H9 (cell line): ENCODE measurements at regions not wholly inside any gene's neighbourhood (a gene's known extent, or its start where the extent isn't known, plus 50 kb on each side); places are given as distances from the start of the nearest gene placed in this dataset.

Source experiments
- DNase-seq: peaks from one replicate; pipeline ENCODE4 v3.0.0-alpha.2; 2017
- H2AFZ ChIP-seq: one replicate; pipeline ENCODE4 v1.6.1; 2013; ENCODE audit warnings: mild to moderate bottlenecking, low read length, control low read depth, moderate library complexity
- H2AK5ac ChIP-seq: 2 replicates; pipeline ENCODE4 v1.6.1; 2013; ENCODE audit warnings: low read length, control low read depth, mixed read lengths; ENCODE audit not compliant: insufficient read length
- H2BK120ac ChIP-seq: one replicate; pipeline ENCODE4 v1.6.1; 2013; ENCODE audit warnings: low read depth, mild to moderate bottlenecking, low read length, control low read depth, inconsistent platforms; ENCODE audit not compliant: poor library complexity, severe bottlenecking
- H2BK12ac ChIP-seq: 2 replicates; pipeline ENCODE4 v1.6.1; 2013; ENCODE audit warnings: low read length, control low read depth, mixed read lengths, low read depth; ENCODE audit not compliant: insufficient read length
- H2BK15ac ChIP-seq: 2 replicates; pipeline ENCODE4 v1.6.1; 2013; ENCODE audit warnings: low read depth, low read length, control low read depth
- H2BK20ac ChIP-seq: one replicate; pipeline ENCODE4 v1.6.1; 2013; ENCODE audit warnings: low read depth, mild to moderate bottlenecking, low read length, control low read depth, inconsistent platforms; ENCODE audit not compliant: poor library complexity, severe bottlenecking
- H2BK5ac ChIP-seq: 2 replicates; pipeline ENCODE4 v1.6.1; 2013; ENCODE audit warnings: low read length, control low read depth, mixed read lengths; ENCODE audit not compliant: insufficient read length
- H3K14ac ChIP-seq: 2 replicates; pipeline ENCODE4 v1.6.1; 2013; ENCODE audit warnings: low read length, control low read depth; ENCODE audit not compliant: insufficient read depth
- H3K18ac ChIP-seq: 2 replicates; pipeline ENCODE4 v1.6.1; 2013; ENCODE audit warnings: low read depth, mild to moderate bottlenecking, mixed read lengths, low read length, control low read depth; ENCODE audit not compliant: insufficient read length
- H3K23ac ChIP-seq: 2 replicates; pipeline ENCODE4 v1.6.1; 2013; ENCODE audit warnings: low read length, control low read depth, mixed read lengths, low read depth; ENCODE audit not compliant: insufficient read length
- H3K23me2 ChIP-seq: 2 replicates; pipeline ENCODE4 v1.6.1; 2013; ENCODE audit warnings: low read depth, mild to moderate bottlenecking, mixed read lengths, low read length, control low read depth; ENCODE audit not compliant: insufficient read length, poor library complexity, severe bottlenecking
- H3K27ac ChIP-seq: 2 replicates; pipeline ENCODE4 v1.5.1; 2013; ENCODE audit warnings: low read length, control low read depth, mixed read lengths, low read depth; ENCODE audit not compliant: insufficient read length
- H3K27me3 ChIP-seq: 2 replicates; pipeline ENCODE4 v1.6.1; 2013; ENCODE audit warnings: low read length, control low read depth, inconsistent platforms; ENCODE audit not compliant: insufficient read depth
- H3K4ac ChIP-seq: 2 replicates; pipeline ENCODE4 v1.6.1; 2013; ENCODE audit warnings: low read depth, mild to moderate bottlenecking, control low read depth, inconsistent platforms, low read length, moderate library complexity
- H3K4me1 ChIP-seq: 2 replicates; pipeline ENCODE4 v1.6.1; 2013; ENCODE audit warnings: low read length, control low read depth, inconsistent platforms; ENCODE audit not compliant: insufficient read depth
- H3K4me2 ChIP-seq: 2 replicates; pipeline ENCODE4 v1.6.1; 2013; ENCODE audit warnings: low read length, control low read depth, mixed read lengths; ENCODE audit not compliant: insufficient read length, insufficient read depth
- H3K56ac ChIP-seq: 2 replicates; pipeline ENCODE4 v1.6.1; 2013; ENCODE audit warnings: low read depth, mild to moderate bottlenecking, mixed read lengths, low read length, control low read depth; ENCODE audit not compliant: insufficient read length
- H3K79me1 ChIP-seq: 2 replicates; pipeline ENCODE4 v1.6.1; 2013; ENCODE audit warnings: low read depth, mild to moderate bottlenecking, moderate library complexity, low read length, control low read depth, inconsistent platforms; ENCODE audit not compliant: insufficient read depth, poor library complexity, severe bottlenecking
- H3K79me2 ChIP-seq: 2 replicates; pipeline ENCODE4 v1.6.1; 2013; ENCODE audit warnings: low read length, control low read depth, inconsistent platforms; ENCODE audit not compliant: insufficient read depth
- H3K9ac ChIP-seq: 2 replicates; pipeline ENCODE4 v1.6.1; 2013; ENCODE audit warnings: low read length, control low read depth, mixed read lengths; ENCODE audit not compliant: insufficient read length; ENCODE audit errors: extremely low read depth
- H3K9me3 ChIP-seq: one replicate; pipeline ENCODE4 v1.6.1; 2013; ENCODE audit warnings: low read depth, low read length, inconsistent platforms; ENCODE audit not compliant: control insufficient read depth
- H3T11ph ChIP-seq: one replicate; pipeline ENCODE4 v1.6.1; 2013; ENCODE audit warnings: mild to moderate bottlenecking, low read length, control low read depth, inconsistent platforms
- H4K20me1 ChIP-seq: one replicate; pipeline ENCODE4 v1.6.1; 2013; ENCODE audit not compliant: control insufficient read depth, insufficient read length, insufficient read depth
- H4K5ac ChIP-seq: 2 replicates; pipeline ENCODE4 v1.6.1; 2013; ENCODE audit warnings: low read depth, mild to moderate bottlenecking, mixed read lengths, low read length, control low read depth; ENCODE audit not compliant: insufficient read length
- H4K8ac ChIP-seq: replicated peaks from 2 replicates; pipeline ENCODE4 v1.6.1; 2013; ENCODE audit warnings: low read length, control low read depth, mixed read lengths, low read depth; ENCODE audit not compliant: insufficient read length
- H4K91ac ChIP-seq: 2 replicates; pipeline ENCODE4 v1.6.1; 2013; ENCODE audit warnings: low read depth, mild to moderate bottlenecking, moderate library complexity, mixed read lengths, low read length, control low read depth; ENCODE audit not compliant: insufficient read length
- H3K27ac Mint-ChIP-seq, 3 experiments: 2 replicates in 2 of 3; 3 replicates in 1 of 3; pipeline ENCODE4 v1.8.0; 2020 to 2021; ENCODE audit warnings: mixed read lengths in 3 of 3, mild to moderate bottlenecking in 1 of 3, moderate library complexity in 1 of 3
- H3K27me3 Mint-ChIP-seq: 2 replicates; pipeline ENCODE4 v1.8.0; 2021; ENCODE audit warnings: low read depth, mild to moderate bottlenecking, moderate library complexity, mixed read lengths
- H3K36me3 Mint-ChIP-seq, 3 experiments: 2 replicates in 2 of 3; 3 replicates in 1 of 3; pipeline ENCODE4 v1.8.0; 2020 to 2021; ENCODE audit warnings: low read depth in 3 of 3, mixed read lengths in 3 of 3; ENCODE audit not compliant: insufficient read depth in 1 of 3
- H3K4me1 Mint-ChIP-seq, 2 experiments: 2 replicates each; pipeline ENCODE4 v1.8.0; 2020; ENCODE audit warnings: mixed read lengths in 2 of 2
- H3K4me3 Mint-ChIP-seq, 2 experiments: 2 replicates in 1 of 2; 3 replicates in 1 of 2; pipeline ENCODE4 v1.8.0; 2020 to 2021; ENCODE audit warnings: mild to moderate bottlenecking in 2 of 2, mixed read lengths in 2 of 2, moderate library complexity in 1 of 2
- H3K9me3 Mint-ChIP-seq, 2 experiments: 2 replicates in 1 of 2; 3 replicates in 1 of 2; pipeline ENCODE4 v1.8.0; 2020; ENCODE audit warnings: mild to moderate bottlenecking in 2 of 2, mixed read lengths in 2 of 2, moderate library complexity in 1 of 2
- TF ChIP-seq, protein P1 (sequence below): fragments of 200-600 bp; sonication (generic); conservative IDR thresholded peaks from 3 replicates; pipeline ENCODE4 v1.8.0; 2021; ENCODE audit warnings: antibody characterized with exemption, mild to moderate bottlenecking

- Histone ChIP-seq H3K56ac (no peak overlapping the region), H3K9me3 (no peaks in the 10 kb centered on the region), H3K23ac (no peak overlapping the region), H4K8ac (no peak overlapping the region), H2AK5ac (no peak overlapping the region), H2BK12ac (no peak overlapping the region), H3K79me2 (no peaks in the 10 kb centered on the region), H3K27me3 (no peaks in the 10 kb centered on the region), H2BK120ac (no peak overlapping the region), H3K23me2 (no peaks in the 10 kb centered on the region), H4K20me1 (no peaks in the 10 kb centered on the region), H2BK20ac (no peak overlapping the region), H2AFZ (no peak overlapping the region), H3K4ac (no peak overlapping the region), H4K91ac (no peak overlapping the region), H3K4me1 (no peaks in the 10 kb centered on the region), H3T11ph (no peak overlapping the region), H2BK15ac (no peak overlapping the region), H3K79me1 (no peaks in the 10 kb centered on the region), H3K14ac (no peak overlapping the region), H3K9ac (no peak overlapping the region), H4K5ac (no peak overlapping the region), H3K4me2 (no peak overlapping the region), H3K27ac (no peak overlapping the region), H2BK5ac (no peak overlapping the region), H3K18ac (no peak overlapping the region)
- Mint-ChIP-seq H3K27me3 (no peaks in the 10 kb centered on the region), H3K4me3 (no peak overlapping the region), H3K36me3 (no peaks in the 10 kb centered on the region), H3K4me1 (no peaks in the 10 kb centered on the region), H3K27ac (no peak overlapping the region), H3K9me3 (no peaks in the 10 kb centered on the region)
- TF ChIP-seq, protein P1, sequence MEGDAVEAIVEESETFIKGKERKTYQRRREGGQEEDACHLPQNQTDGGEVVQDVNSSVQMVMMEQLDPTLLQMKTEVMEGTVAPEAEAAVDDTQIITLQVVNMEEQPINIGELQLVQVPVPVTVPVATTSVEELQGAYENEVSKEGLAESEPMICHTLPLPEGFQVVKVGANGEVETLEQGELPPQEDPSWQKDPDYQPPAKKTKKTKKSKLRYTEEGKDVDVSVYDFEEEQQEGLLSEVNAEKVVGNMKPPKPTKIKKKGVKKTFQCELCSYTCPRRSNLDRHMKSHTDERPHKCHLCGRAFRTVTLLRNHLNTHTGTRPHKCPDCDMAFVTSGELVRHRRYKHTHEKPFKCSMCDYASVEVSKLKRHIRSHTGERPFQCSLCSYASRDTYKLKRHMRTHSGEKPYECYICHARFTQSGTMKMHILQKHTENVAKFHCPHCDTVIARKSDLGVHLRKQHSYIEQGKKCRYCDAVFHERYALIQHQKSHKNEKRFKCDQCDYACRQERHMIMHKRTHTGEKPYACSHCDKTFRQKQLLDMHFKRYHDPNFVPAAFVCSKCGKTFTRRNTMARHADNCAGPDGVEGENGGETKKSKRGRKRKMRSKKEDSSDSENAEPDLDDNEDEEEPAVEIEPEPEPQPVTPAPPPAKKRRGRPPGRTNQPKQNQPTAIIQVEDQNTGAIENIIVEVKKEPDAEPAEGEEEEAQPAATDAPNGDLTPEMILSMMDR, result no peak
- DNase-seq, result no peak
These were observed 446.9 kb upstream of the FAM241A start for GRCh38 chr4:111698361-111698760.
